ENCODE measurements at regions not wholly inside any gene's neighbourhood (a gene's known extent, or its start where the extent isn't known, plus 50 kb on each side); places are given as distances from the start of the nearest gene placed in this dataset.

DNA sequence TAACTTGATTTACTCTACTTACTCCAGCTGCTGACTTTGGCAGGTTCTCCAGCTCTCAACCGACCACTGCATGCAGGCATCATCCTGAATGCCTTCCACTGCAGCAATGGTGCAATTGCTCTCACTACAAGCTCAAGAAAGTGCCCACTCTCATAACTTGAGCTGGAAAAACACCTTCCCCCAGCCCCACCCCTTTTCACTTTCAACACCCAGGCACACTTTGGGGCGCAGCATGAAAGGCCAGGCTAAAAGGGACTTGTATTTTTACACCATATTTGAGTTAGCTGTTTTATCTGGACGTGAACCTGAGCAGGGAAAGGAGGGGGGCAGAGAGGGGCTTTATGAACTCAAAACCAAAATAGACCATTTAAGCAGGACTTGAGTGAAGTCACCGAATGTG lies 274.5 kb downstream of the RAB28 start:
- TF ChIP-seq EZH2 (IDR thresholded peaks at IDR 0.05; ENCODE audit: low read depth, unreplicated experiment) (no peak), CTCF (conservative IDR thresholded peaks at IDR 0.05; ENCODE audit: low read depth in 2 of 2) (no peak)
